ENCODE measurements at regions not wholly inside any gene's neighbourhood (a gene's known extent, or its start where the extent isn't known, plus 50 kb on each side); places are given as distances from the start of the nearest gene placed in this dataset.

DNA sequence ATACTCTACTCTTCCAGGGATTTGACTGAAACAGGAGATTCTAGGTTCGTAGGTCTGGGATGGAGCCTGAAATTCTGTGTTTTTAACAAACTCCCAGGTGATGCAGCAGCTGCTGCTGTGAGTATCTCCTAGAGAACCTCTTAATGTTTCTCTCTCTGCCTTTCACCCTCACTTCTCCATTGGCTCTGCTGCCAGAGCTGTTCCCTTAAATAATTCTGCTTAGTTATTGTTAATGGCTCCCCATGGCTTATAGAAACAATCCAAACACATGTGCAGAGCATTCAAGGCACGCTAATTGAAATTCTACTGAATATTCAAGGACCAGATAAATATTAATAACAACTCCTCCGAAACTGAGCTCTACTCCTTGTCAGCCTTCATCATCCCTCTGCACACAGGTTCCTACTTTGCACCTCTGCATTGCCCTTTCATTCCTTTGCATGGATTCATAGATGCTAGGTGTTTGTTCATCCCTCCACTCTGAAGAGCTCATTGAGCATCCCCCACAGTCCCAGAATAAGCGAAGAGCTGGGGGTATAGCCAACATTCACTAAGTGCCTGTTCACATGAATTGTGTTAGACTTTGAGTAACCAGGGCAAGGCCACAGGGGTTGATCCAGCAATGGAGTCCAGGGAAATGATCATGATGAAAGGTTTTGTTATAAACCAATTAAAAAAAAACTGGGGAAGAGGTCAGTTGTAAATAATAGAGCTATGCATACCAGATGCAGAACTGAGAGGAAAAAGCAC is 488.4 kb upstream of the JAG1 start:
- TF ChIP-seq POLR2A (IDR thresholded peaks at IDR 0.05; ENCODE audit: low read length) (no peak), GATA1 (IDR thresholded peaks at IDR 0.05; ENCODE audit: low read depth, low read length) (no peak)
